K562 (cell line): ENCODE measurements at regions not wholly inside any gene's neighbourhood (a gene's known extent, or its start where the extent isn't known, plus 50 kb on each side); places are given as distances from the start of the nearest gene placed in this dataset.

ENCODE experiments used
- ATAC-seq: fragments of 200-7000 bp; cut with Tn5 transposase; 3 replicates; pipeline ENCODE4 v1.9.1; 2020; ENCODE audit warnings: moderate library complexity
- BruUV-seq: library from RNA; stranded (reverse); fragments of 400-500 nt; replicated peaks from 2 replicates; lab custom pipeline; 2021; lab: Mats Ljungman, UMichigan
- CTCF ChIA-PET: fragments of 300-600 bp; formaldehyde crosslinking; extraction: SDS; loops from one replicate; lab custom pipeline; 2021; ENCODE audit warnings: low intra/inter-chr PET ratio; lab: Yijun Ruan, JAX
- POLR2A ChIA-PET: fragments of 300-600, 350-650 bp; sonication (Branson Sonifier 250); formaldehyde crosslinking; extraction: SDS; loops from one replicate; lab custom pipeline; 2021; ENCODE audit warnings: antibody characterized with exemption, inconsistent platforms; lab: Yijun Ruan, JAX
- DNase-seq, 4 experiments: peaks; one replicate each; pipeline versions ENCODE4 v3.0.0 to v3.0.0-alpha.2; 2011 to 2018; ENCODE audit warnings: low spot score in 3 of 4, mixed read lengths in 3 of 4; ENCODE audit errors: extremely low read depth in 1 of 4
- FAIRE-seq: peaks from 2 replicates; lab custom pipeline; 2011; peaks lifted over from hg19 to GRCh38; lab: Jason Lieb, UNC
- H2AFZ ChIP-seq: 2 replicates; pipeline ENCODE4 v1.6.0; 2011; ENCODE audit warnings: low read depth, low read length, control low read depth, inconsistent platforms
- H3K27ac ChIP-seq: fragments of 200-600 bp; 3 replicates; pipeline ENCODE4 v1.8.0; 2011; ENCODE audit warnings: low read depth, mild to moderate bottlenecking, control low read depth, inconsistent platforms, low read length, moderate library complexity, mixed read lengths; ENCODE audit errors: extremely low read depth
- H3K27me3 ChIP-seq, 2 experiments: fragments of 300-600 bp in 1 of 2; 2 replicates in 1 of 2; 3 replicates in 1 of 2; pipeline versions ENCODE4 v1.6.0 to v1.8.0; 2011; ENCODE audit warnings: inconsistent platforms in 2 of 2, low read length in 2 of 2, mild to moderate bottlenecking in 1 of 2, mixed read lengths in 1 of 2, moderate library complexity in 1 of 2; ENCODE audit not compliant: control insufficient read depth in 2 of 2, insufficient read depth in 2 of 2
- H3K36me3 ChIP-seq: fragments of 300-600 bp; 3 replicates; pipeline ENCODE4 v1.8.0; 2011; ENCODE audit warnings: mild to moderate bottlenecking, low read length, inconsistent platforms; ENCODE audit not compliant: control insufficient read depth, insufficient read depth
- H3K4me1 ChIP-seq, 2 experiments: fragments of 200-600 bp in 1 of 2; replicated peaks in 1 of 2; 2 replicates in 1 of 2; 3 replicates in 1 of 2; pipeline versions ENCODE4 v1.5.1 to v1.8.0; 2011; ENCODE audit warnings: inconsistent platforms in 2 of 2, low read length in 2 of 2, mild to moderate bottlenecking in 1 of 2, mixed read lengths in 1 of 2, moderate library complexity in 1 of 2; ENCODE audit not compliant: control insufficient read depth in 2 of 2, insufficient read depth in 2 of 2
- H3K4me2 ChIP-seq: 2 replicates; pipeline ENCODE4 v1.6.1; 2011; ENCODE audit warnings: low read length, control low read depth, inconsistent platforms, mixed read lengths; ENCODE audit not compliant: insufficient read depth
- H3K4me3 ChIP-seq: fragments of 200-600 bp; sonication (generic), shearing (Covaris generic); 2 replicates; pipeline ENCODE4 v1.5.1; 2016; ENCODE audit warnings: control low read depth, inconsistent platforms
- H3K79me2 ChIP-seq: fragments of 200-600 bp; 3 replicates; pipeline ENCODE4 v1.8.0; 2011; ENCODE audit warnings: low read length, inconsistent platforms; ENCODE audit not compliant: control insufficient read depth, insufficient read depth
- H3K9ac ChIP-seq, 2 experiments: 2 replicates each; pipeline versions ENCODE4 v1.6.0 to v1.6.1; 2011; ENCODE audit warnings: low read depth in 2 of 2, low read length in 2 of 2, control low read depth in 1 of 2, inconsistent platforms in 1 of 2, mild to moderate bottlenecking in 1 of 2, mixed read lengths in 1 of 2; ENCODE audit not compliant: insufficient read depth in 1 of 2
- H3K9me1 ChIP-seq: one replicate; pipeline ENCODE4 v1.6.0; 2011; ENCODE audit warnings: inconsistent platforms, mild to moderate bottlenecking, low read length, moderate library complexity; ENCODE audit not compliant: control insufficient read depth, insufficient read depth
- H3K9me3 ChIP-seq: replicated peaks from 2 replicates; pipeline ENCODE4 v1.5.1; 2011; ENCODE audit warnings: low read depth, low read length, inconsistent platforms; ENCODE audit not compliant: control insufficient read depth, insufficient read depth
- H4K20me1 ChIP-seq: replicated peaks from 2 replicates; pipeline ENCODE4 v1.6.1; 2011; ENCODE audit warnings: low read length, inconsistent platforms, mixed read lengths; ENCODE audit not compliant: control insufficient read depth, insufficient read depth
- PBX2 ChIP-seq, 2 experiments: IDR thresholded peaks in 1 of 2; conservative IDR thresholded peaks in 1 of 2; 2 replicates each; pipeline ENCODE4 v1.6.1; 2016; ENCODE audit warnings: low read depth in 2 of 2, mild to moderate bottlenecking in 1 of 2, missing compliant biosample characterization in 1 of 2, missing genetic modification characterization in 1 of 2, moderate library complexity in 1 of 2
- PML ChIP-seq: IDR thresholded peaks from 2 replicates; pipeline ENCODE4 v1.6.1; 2012; ENCODE audit warnings: low read length, inconsistent platforms
- ZC3H11A ChIP-seq: IDR thresholded peaks from 2 replicates; pipeline ENCODE4 v1.6.1; 2012; ENCODE audit warnings: low read depth, low read length, improper control_type of control experiment
- ZZZ3 ChIP-seq: fragments of 450-650 bp; IDR thresholded peaks from 2 replicates; pipeline ENCODE4 v1.6.1; 2016; ENCODE audit warnings: antibody characterized with exemption, mild to moderate bottlenecking, moderate library complexity
- WGBS: fragments of 100-300 bp; shearing (Covaris generic); methylation state at CpG from one replicate; pipeline ENCODE4 v1.1.6; 2016; ENCODE audit warnings: low coverage, mixed read lengths; ENCODE audit not compliant: insufficient coverage; ENCODE audit errors: missing lambda C conversion rate; 5-methylcytosine and 5-hydroxymethylcytosine counted together
- in situ Hi-C: fragments of 300-500 bp; cut with MboI; formaldehyde crosslinking; loops from 4 replicates; pipeline ENCODE4 v1.15.0; 2018; ENCODE audit warnings: inconsistent platforms, mixed read lengths
- intact Hi-C: fragments of 100-400 bp; cut with micrococcal nuclease; formaldehyde crosslinking; loops from 2 replicates; pipeline ENCODE4 v1.14.2; 2022

GRCh38 chr12:89977405-89978085, 268.9 kb upstream of the ATP2B1 start:
- no TSS peak for BruUV-seq
- Histone ChIP-seq H3K27ac (no peak overlapping the region), H3K27me3 (no peaks in the 10 kb centered on the region), H3K36me3 (no peaks in the 10 kb centered on the region), H3K4me1 (no peaks in the 10 kb centered on the region), H3K9me1 (no peaks in the 10 kb centered on the region), H3K79me2 (no peaks in the 10 kb centered on the region), H3K9me3 (no peaks in the 10 kb centered on the region), H2AFZ (no peak overlapping the region), H3K4me3 (no peak overlapping the region), H4K20me1 (no peaks in the 10 kb centered on the region), H3K4me2 (no peak overlapping the region), H3K9ac (no peak overlapping the region)
- CTCF ChIA-PET, result no interaction called here
- ATAC-seq (no peak), FAIRE-seq (no peak), DNase-seq (no peak)
- POLR2A ChIA-PET, result interaction anchor here (0.9 to 1.8 kb wide), 2 partner anchors 8 to 11 kb away, joined by 5 to 7 read pairs; no protein-coding TSS in a partner anchor
- intact Hi-C loops, result no loop called here
- in situ Hi-C loops, result no loop called here
- TF ChIP-seq PBX2 (CRISPR knock-in tag; IDR thresholded peaks at IDR 0.05; ENCODE audit: low read depth) (no peak), PBX2 (tag; conservative IDR thresholded peaks at IDR 0.05; ENCODE audit: low read depth) (no peak), PML (no peak), ZC3H11A (no peak), ZZZ3 (no peak)
- WGBS, result 0% methylated on average over 10 of the region's 10 CpGs
